ENCODE measurements at regions not wholly inside any gene's neighbourhood (a gene's known extent, or its start where the extent isn't known, plus 50 kb on each side); places are given as distances from the start of the nearest gene placed in this dataset.

DNA sequence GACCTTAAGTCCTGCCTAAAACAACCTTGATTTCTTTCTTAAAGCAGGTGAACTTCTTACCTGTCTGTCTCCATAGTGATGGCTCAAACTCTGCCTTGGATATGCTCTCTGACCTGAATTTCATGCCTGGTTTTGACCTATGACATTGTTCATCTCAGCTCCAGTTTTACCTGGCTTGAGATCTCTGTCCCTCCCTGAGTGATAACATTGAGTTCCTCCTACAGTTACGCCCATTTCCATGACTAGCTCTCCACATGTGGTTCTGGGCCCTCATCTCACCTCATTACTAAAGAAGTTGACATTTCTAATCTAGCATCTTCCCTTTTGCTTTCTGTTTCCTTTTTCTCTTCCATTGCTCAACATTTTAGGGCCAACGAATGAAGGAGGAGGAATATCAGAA is 233.1 kb downstream of the HHIPL2 start:
- H3K4me3 ChIP-seq (ENCODE audit: low read depth, low read length), result no peak overlapping the region
- DNase-seq (ENCODE audit: low read depth), result no peak

DNA sequence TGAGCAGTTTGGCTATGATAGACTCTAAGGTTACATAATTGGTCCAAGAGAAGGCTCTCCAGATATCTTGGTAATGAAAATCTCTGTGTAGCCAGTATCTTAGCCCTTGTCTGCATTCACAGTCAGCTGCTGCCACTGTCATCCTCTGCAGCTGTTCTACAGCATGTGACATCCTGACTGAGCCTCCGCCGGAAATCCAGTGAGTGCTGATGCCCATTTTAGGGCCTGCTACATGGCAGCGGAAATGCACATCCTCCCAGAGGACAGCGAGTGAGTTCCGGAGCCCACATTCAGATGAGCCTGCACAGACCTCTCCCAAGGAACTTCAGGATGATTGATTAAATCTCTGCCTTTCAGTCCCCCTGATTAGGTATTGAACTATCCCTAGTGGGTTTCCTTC is 237.1 kb downstream of the HHIPL2 start:
- no peak for DNase-seq (ENCODE audit: low read depth)
- H3K4me3 ChIP-seq (ENCODE audit: low read depth, low read length), result no peak overlapping the region

DNA sequence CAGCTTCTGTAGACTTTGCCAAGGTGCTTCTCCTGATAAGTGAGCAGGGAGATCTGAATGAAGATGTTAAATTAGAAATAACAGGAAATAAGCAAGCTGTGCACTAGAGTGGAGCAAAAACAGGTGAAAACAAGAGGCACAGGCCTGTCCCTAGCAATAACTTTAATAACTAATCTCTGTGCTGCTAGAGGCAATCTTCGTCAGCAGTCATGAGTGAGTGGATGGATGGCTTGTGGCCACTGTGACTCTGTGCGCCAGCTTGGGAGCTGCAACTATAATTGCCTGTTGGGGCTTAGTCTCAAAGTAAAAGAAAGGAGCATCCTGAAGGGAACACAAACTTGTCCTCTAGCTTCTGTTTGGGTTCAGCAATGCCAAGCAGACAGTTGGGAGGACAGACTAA is 240.3 kb downstream of the HHIPL2 start:
- H3K4me3 ChIP-seq (ENCODE audit: low read depth, low read length), result no peak overlapping the region
- no peak for DNase-seq (ENCODE audit: low read depth)

DNA sequence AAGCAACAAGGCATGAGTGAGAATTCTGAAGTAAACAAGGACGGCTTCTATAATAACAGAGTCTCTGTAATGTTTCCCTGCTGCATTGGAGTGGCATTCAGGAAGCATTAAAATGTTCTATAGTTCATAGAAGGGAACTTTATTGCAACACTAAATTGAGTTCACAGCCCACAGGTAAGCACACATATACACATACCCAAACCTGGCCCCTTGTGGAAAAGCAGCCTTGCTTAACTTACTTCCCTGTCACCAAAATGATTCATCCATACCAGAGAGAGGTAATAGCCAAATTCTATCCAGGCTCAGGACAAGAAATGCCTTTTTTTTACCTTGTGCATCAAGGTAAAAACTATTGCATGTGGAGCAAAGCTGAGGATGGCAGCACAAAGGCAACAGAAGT is 241.4 kb downstream of the HHIPL2 start:
- DNase-seq (ENCODE audit: low read depth), result no peak
- no peak overlapping the region for H3K4me3 ChIP-seq (ENCODE audit: low read depth, low read length)

DNA sequence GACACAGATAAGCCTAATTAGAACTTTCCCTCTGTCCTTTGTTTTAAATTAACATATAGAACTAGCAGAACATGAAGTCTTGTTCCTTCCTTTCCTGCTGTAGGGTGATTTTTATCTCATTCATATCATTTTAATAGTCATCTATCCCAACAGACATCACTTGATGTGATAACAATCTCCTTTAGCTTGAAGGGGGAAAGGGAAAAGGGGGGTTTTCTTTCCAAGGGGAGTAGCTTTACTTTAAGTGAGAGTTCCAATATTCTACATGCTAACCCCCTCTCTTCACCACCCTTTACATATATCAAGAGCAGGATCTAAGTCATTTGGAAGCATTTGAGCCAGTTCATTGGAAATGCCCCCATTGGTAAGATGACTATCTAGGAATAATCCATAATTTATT is 241.9 kb downstream of the HHIPL2 start:
- no peak overlapping the region for H3K4me3 ChIP-seq (ENCODE audit: low read depth, low read length)
- DNase-seq (ENCODE audit: low read depth), result no peak

DNA sequence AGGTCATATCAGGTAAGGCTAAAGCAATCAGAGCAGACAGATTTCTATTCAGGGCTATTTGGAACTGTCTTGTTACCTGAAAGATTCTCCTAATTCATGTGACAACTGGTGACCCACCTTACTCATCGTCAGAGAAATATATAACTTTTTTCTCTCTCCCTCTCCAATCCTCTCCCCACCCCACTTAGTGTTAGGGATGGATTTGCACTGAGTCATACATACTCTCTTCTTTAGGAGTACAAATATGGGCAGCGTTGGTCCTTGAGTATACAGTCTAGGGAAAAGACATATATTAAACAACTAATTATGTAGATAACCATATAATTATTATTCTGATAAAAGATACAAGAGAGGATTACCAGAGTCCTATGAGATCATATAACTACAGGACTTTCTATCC is 246.3 kb downstream of the HHIPL2 start:
- DNase-seq (ENCODE audit: low read depth), result no peak
- H3K4me3 ChIP-seq (ENCODE audit: low read depth, low read length), result no peak overlapping the region

DNA sequence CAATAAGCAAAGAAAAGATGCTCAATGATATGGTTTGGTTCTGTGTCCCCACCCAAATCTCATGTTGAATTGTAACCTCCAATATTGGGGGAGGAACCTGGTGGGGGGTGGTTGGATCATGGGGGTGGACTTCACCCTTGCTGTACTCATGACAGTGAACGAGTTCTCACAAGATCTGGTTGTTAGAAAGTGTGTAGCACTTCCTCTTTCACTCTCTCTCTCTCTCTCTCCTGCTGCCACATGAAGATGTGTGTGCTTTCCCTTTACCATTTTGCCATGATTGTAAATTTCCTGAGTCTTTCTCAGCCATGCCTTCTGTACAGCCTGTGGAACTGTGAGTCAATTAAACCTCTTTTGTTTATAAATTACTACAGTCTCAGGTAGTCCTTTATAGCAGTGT is 248.4 kb downstream of the HHIPL2 start:
- no peak for DNase-seq (ENCODE audit: low read depth)
- H3K4me3 ChIP-seq (ENCODE audit: low read depth, low read length), result no peak overlapping the region

DNA sequence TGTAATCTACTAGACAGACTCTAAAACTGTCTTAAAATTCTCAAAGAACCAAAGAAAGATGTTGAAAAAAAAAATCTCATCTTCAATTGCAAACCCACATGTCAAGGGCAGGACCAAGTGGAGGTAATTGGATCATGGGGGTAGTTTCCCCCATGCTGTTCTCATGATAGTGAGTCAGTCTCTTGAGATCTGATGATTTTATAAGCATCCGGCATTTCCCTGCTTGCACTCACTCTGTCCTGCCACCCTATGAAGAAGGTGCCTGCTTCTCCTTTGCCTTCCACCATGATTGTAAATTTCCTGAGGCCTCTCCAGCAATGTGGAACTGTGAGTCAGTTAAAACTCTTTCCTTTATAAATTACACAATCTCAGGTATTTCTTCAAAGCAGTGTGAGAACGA is 257.0 kb downstream of the HHIPL2 start:
- no peak overlapping the region for H3K4me3 ChIP-seq (ENCODE audit: low read depth, low read length)
- DNase-seq (ENCODE audit: low read depth), result no peak

DNA sequence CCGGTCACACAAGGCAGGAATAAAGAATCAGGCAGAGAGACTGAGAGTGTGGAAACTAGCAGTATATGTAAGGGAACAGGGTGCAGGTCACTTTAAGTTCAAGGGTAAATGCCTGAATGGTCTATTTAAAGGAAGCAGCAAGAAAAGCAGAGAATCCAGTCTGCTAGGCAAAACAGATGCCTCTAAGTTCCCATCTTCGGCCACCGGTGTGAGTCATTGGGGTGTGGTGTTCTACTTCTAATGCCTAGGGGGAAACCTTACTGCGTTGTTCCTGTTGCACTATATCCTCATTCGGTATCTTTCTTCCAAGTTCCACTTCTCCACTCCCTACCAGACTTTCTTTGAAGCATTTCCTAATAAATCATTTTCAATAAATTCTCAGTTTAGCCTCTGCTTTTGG is 259.9 kb downstream of the HHIPL2 start:
- no peak overlapping the region for H3K4me3 ChIP-seq (ENCODE audit: low read depth, low read length)
- no peak for DNase-seq (ENCODE audit: low read depth)

DNA sequence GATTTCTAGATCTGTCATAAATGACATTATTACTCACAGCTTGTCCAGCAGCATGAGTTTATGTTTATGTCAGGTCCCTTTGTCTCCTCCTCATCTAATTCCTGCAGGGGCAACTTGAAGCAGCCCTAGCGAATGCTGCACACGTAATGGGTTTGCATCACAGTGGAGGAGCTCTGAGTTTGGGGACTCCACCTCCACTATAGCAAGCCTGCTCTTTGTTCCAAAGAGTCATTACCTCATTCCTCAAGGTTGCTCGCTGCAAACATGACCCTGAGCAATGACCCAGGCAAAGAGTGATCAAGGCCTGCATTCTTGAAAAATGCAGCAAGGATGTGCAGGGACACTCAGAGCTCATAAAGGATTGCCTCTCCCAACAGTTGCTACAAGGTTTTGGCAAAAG is 261.9 kb downstream of the HHIPL2 start:
- no peak for DNase-seq (ENCODE audit: low read depth)
- H3K4me3 ChIP-seq (ENCODE audit: low read depth, low read length), result no peak overlapping the region

DNA sequence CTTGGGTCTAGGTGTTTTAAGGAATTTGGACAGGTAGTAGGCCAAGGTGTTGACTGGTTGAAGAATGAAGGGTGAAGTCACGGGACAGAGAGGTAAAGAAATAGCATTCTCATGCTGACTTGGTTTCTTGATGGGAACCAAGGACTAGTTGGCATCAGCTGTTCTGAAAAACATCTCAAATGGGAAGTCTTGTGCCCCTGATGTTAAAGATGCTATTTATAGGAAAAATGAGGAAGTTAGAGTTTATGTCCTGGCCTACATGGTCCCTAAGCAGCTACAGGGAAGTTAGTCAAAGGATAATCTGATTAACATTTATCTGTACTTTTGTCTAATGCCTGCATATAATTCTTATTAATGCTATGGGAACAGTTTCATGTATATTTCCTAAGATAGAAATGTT is 262.4 kb downstream of the HHIPL2 start:
- no peak overlapping the region for H3K4me3 ChIP-seq (ENCODE audit: low read depth, low read length)
- DNase-seq (ENCODE audit: low read depth), result no peak

DNA sequence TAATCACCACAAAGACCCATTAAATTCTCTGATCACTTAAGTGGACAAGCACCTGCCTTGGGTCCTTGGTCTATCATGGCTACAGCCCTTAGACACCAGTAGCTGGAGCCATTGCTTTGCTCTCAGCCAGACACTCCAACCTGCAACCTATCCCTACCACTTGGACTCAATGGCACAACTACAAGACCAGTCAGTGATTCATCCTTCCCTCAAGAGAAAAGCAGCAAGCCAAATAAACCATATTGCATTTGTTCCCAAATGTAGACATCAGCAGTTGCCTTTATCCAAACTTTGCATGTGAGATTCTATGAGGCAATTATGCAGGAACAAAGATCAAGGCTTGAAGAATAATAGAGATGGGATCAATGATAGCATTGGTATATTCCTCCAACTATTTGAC is 263.4 kb downstream of the HHIPL2 start:
- no peak overlapping the region for H3K4me3 ChIP-seq (ENCODE audit: low read depth, low read length)
- no peak for DNase-seq (ENCODE audit: low read depth)

DNA sequence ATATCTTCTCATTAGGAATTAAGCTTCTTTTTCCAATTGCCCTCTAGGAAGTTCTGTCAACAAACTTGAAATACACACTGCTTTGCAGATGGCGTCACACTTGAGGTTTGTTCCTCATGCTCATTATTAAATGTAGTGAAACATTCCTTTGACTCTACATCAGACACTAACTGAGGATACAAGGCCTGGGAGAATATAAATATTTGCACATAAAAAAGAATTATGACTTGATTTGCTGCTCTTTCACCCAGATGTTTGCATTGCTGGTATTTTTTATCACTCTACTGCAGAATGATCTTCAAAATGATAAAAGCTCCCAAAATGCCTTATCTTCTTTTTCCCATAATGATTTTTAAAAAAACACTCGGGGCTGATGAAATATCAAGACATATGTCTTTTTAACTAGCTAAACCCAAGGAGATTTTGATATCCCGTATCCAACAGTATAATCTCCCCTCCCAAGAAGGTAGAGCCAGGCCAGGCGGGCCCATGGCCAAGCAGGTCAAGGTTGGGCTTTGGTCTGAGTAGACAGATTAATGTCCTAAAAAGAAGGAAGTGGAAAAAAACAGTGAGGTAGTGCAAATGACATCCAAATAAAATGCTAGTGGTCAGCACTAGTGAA is 264.6 kb downstream of the HHIPL2 start:
- DNase-seq (ENCODE audit: low read depth), result peak; percentile 56
- H3K4me3 ChIP-seq (ENCODE audit: low read depth, low read length), result no peak overlapping the region

DNA sequence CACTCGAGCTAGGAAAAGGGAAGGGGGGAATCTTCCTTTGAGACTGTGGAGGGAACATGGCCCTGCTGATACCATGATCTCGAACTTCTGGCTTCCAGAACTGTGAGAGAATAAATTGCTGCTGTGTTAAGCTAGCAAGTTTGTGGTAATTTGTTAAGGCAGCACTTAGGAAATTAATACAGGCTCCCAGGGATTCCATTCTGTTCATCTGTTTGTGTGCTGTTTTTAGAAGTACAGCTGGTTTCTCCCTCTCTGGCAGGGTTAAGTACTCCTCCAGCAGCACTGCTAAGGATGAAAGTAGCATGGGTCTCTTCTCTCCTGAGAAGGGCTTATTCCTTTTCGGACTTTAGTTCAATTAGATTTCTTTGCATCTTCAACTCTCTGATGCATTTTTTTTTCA is 268.3 kb downstream of the HHIPL2 start:
- no peak overlapping the region for H3K4me3 ChIP-seq (ENCODE audit: low read depth, low read length)
- no peak for DNase-seq (ENCODE audit: low read depth)

DNA sequence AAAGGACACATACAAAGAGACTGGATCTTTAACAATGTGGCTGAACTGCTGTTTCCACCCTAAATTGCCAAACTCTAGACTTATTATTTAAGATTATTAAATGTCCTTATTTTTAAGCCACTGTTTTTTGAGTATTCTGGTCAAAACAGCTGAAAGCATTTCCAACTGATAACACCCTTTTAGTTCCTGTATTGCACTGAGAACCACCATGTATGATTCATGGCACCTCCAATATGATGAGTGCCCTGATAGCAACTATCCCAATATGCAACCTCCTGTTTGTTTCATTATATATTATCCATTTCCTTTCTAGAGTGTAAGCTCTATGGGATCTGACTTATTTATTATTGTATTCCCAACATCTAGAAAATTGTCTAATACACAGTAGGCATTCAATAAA is 269.4 kb downstream of the HHIPL2 start:
- DNase-seq (ENCODE audit: low read depth), result no peak
- no peak overlapping the region for H3K4me3 ChIP-seq (ENCODE audit: low read depth, low read length)

DNA sequence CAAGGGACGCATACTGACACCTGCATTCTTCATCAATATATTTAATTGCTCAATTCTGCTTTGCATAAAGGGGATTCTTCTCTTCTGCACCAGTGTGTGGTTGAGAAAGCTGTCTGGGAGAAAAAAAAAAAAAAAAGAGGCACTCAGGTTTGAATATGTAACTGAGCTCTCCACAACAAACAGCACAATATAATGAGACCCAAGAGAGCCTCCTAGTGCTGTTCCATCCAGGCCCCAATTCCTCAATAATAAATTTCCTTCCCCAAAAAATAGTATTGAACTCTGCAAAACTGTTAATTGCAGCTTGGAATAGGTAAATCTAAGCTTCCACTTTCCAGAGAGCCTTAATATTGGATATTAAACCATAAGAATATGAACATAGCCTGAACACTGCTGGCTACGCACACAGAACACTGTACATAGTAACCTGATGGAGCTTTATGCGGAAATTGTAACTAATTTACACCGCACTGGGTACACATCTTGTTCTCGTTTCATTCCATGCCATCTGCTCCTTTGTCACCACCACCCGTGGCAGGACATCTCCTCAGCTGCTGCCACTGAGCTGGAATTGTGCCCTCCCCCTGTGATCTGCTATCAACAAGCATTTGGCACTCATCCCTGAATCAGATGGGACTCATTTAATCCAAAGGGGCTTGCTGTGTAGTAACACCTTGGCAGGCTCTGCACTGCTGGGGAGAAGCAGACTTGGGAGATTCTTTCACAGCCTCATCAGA is 272.0 kb downstream of the HHIPL2 start:
- H3K4me3 ChIP-seq (ENCODE audit: low read depth, low read length), result no peak overlapping the region
- no peak for DNase-seq (ENCODE audit: low read depth)

DNA sequence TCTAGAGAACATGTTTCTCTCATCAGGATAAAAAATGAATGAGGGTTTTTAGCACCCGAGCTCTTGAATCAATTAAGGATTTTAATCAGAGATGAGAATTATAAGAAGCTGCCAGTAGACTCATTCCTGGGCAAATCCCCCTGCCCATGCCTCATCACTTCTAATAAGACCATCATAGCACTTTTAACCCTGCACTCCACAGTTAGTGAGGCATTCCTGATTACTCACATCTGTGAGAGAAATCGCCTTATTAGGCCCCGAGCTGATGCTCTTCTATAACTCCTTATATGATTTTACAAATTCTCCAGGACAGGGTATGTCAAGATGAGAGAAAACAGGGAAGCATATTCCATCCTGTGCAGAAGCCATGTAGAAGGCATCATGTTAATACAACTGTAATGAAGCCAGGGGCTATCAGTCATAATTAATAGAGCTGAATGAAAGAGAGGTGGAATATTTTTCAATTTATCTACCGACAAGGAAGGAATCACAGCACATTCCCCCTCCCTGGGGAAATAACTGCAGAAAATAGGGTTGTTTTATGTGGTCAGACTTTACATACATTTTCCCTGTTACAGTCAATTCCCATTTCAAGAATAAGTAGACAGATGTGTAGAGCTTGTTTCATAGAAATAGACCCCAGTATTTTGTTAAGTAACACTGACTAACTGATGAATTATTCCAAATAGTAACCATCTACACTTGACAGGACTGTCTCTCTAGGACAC is 272.7 kb downstream of the HHIPL2 start:
- no peak overlapping the region for H3K4me3 ChIP-seq (ENCODE audit: low read depth, low read length)
- no peak for DNase-seq (ENCODE audit: low read depth)

DNA sequence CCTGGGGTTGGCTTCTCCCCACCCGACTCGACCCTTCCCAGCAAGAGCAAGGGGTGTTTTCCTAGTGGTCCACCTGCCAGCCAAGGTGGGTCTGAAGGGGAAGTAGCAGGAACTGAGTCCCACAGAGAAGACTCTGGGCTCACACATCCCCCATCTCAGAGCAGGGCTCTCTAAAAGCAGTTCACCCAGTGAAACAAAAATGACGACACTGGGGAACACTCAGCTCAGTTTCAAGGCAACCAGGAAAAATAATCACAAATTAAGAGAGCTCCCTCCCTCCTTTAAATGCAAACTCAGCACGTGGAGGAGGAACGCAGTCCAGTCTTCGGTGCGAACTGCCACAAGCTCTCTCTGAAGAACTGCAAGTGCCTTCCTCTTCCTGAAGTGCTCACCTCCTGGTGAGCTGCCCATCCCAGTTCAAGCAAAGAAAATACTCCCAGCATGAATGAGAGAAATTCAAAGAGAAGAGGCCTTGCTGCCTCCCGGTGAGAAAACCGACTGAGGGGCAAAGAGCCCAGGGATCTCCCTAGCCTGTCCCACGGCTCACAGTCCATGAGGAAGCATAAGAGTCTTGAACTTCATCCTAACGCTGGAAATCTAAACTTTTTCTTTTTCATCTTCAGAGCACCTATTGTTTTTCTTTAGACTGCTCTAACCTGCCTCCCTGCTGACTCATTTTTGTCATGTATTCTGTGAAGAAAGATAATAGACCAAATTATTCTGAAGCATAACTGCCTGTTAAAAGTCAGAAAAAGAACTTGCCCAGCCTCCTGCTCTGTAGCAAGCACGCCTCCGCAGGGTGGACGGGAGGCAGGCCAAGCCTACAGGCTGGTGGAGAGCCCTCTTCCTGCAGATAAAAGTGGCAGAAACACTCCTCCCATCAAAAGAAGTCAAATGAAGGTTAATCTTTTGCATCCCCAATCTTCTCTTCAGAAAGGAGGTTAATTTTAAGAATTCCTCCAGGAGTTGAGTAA is 281.4 kb downstream of the HHIPL2 start:
- DNase-seq (ENCODE audit: low read depth), result no peak
- H3K4me3 ChIP-seq (ENCODE audit: low read depth, low read length), result no peak overlapping the region

DNA sequence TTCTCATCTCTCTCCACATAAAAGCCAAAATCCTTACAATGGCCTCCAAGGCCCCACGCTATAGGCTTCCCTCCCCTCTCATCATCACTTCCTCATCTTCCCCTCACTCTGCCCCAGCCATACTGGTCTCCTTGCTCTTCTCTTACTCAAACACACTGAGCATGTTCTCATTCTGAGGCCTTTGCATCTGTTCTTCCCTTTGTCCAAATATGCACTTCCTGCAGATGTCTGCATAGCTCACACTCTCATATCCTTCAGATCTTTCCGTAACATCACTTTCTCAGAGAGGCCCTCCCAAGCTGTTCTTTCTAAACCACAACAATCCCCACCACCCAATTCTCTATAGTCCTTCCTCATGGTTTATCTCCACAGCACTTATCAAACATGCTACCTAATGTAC is 284.1 kb downstream of the HHIPL2 start:
- no peak overlapping the region for H3K4me3 ChIP-seq (ENCODE audit: low read depth, low read length)
- no peak for DNase-seq (ENCODE audit: low read depth)

DNA sequence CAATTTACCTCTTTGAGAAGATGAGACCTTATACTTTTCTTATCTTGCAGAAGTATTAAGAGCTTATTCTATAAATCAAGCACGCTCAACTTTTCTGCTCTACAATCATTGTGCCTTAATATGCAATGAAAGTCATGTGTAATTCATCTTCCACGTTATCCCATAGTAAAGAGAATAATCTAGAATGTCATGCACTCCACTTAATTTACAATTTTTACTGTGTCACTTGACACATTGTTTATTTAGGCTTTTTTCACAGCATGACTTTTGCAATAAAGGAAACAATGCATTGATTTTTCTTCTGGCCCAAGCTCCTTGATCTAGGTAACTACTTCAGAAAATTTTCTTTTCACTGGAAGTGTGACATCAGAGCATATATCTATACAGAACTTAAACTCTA is 290.9 kb downstream of the HHIPL2 start:
- no peak overlapping the region for H3K4me3 ChIP-seq (ENCODE audit: low read depth, low read length)
- no peak for DNase-seq (ENCODE audit: low read depth)
